22Rv1 (cell line): ENCODE measurements at regions not wholly inside any gene's neighbourhood (a gene's known extent, or its start where the extent isn't known, plus 50 kb on each side); places are given as distances from the start of the nearest gene placed in this dataset.

Experiments
- CTCF ChIP-seq: fragments of 450-650 bp; IDR thresholded peaks from 2 replicates; pipeline ENCODE4 v1.5.1; 2017; ENCODE audit warnings: mild to moderate bottlenecking
- ZFX ChIP-seq: fragments of 450-650 bp; IDR thresholded peaks from 2 replicates; pipeline ENCODE4 v1.6.1; 2017; ENCODE audit warnings: antibody characterized with exemption, borderline replicate concordance

- no peak for TF ChIP-seq CTCF
- no peak for TF ChIP-seq ZFX
These were observed 257.0 kb upstream of the RAB6C start for GRCh38 chr2:129722306-129723019.
